Endothelial cell of umbilical vein (primary cell): ENCODE measurements at regions not wholly inside any gene's neighbourhood (a gene's known extent, or its start where the extent isn't known, plus 50 kb on each side); places are given as distances from the start of the nearest gene placed in this dataset.
A peak's percentile ranks its signal among the peaks of the same experiment; 100 is the strongest.

Source experiments
- BruUV-seq: library from RNA; stranded (reverse); fragments of 400-500 nt; replicated peaks from 2 replicates; lab custom pipeline; 2021; lab: Mats Ljungman, UMichigan
- CTCF ChIA-PET: fragments of 300-600, 350-600 bp; sonication (Branson Sonifier 250); formaldehyde crosslinking; loops from one replicate; lab custom pipeline; 2021; ENCODE audit warnings: antibody characterized with exemption, inconsistent platforms; lab: Charles Lee
- POLR2A ChIA-PET: fragments of 300-600, 350-600 bp; sonication (Branson Sonifier 250); formaldehyde crosslinking; loops from one replicate; lab custom pipeline; 2021; ENCODE audit warnings: antibody characterized with exemption, inconsistent platforms; lab: Charles Lee
- DNase-seq: peaks from one replicate; pipeline ENCODE4 v3.0.0-alpha.2; 2011; ENCODE audit warnings: low read depth, low spot score
- FAIRE-seq: peaks from 2 replicates; lab custom pipeline; 2011; peaks lifted over from hg19 to GRCh38; lab: Jason Lieb, UNC
- H2AFZ ChIP-seq: 2 replicates; pipeline ENCODE4 v1.6.0; 2012; ENCODE audit warnings: low read depth, low read length, control low read depth, inconsistent platforms
- H3K27ac ChIP-seq: 2 replicates; pipeline ENCODE4 v1.5.1; 2011; ENCODE audit warnings: low read depth, mild to moderate bottlenecking, control low read depth, low read length, moderate library complexity; ENCODE audit not compliant: insufficient read depth
- H3K27me3 ChIP-seq, 2 experiments: 2 replicates each; pipeline versions ENCODE4 v1.6.0 to v1.6.1; 2011; ENCODE audit warnings: low read length in 2 of 2, mixed read lengths in 1 of 2; ENCODE audit not compliant: control insufficient read depth in 2 of 2, insufficient read depth in 2 of 2
- H3K36me3 ChIP-seq, 2 experiments: 2 replicates in 1 of 2; 3 replicates in 1 of 2; pipeline ENCODE4 v1.5.1; 2011; ENCODE audit warnings: low read length in 2 of 2, mild to moderate bottlenecking in 1 of 2, moderate library complexity in 1 of 2; ENCODE audit not compliant: control insufficient read depth in 2 of 2, insufficient read depth in 2 of 2; ENCODE audit errors: extremely low read depth in 1 of 2
- H3K4me1 ChIP-seq: 3 replicates; pipeline ENCODE4 v1.5.1; 2011; ENCODE audit warnings: mild to moderate bottlenecking, low read length; ENCODE audit not compliant: control insufficient read depth, insufficient read depth; ENCODE audit errors: extremely low read depth
- H3K4me2 ChIP-seq: 2 replicates; pipeline ENCODE4 v1.6.1; 2011; ENCODE audit warnings: low read length, control low read depth, mixed read lengths; ENCODE audit not compliant: insufficient read depth
- H3K4me3 ChIP-seq, 3 experiments: fragments of 200-600 bp in 1 of 3; sonication (generic), shearing (Covaris generic) in 1 of 3; replicated peaks in 1 of 3; 2 replicates each; pipeline ENCODE4 v1.5.1; 2011 to 2016; ENCODE audit warnings: control low read depth in 3 of 3, low read length in 3 of 3, mild to moderate bottlenecking in 2 of 3, inconsistent platforms in 1 of 3, low read depth in 1 of 3, moderate library complexity in 1 of 3; ENCODE audit not compliant: insufficient read depth in 1 of 3
- H3K79me2 ChIP-seq: 2 replicates; pipeline ENCODE4 v1.6.0; 2012; ENCODE audit warnings: low read length, inconsistent platforms; ENCODE audit not compliant: control insufficient read depth, insufficient read depth
- H3K9ac ChIP-seq: replicated peaks from 2 replicates; pipeline ENCODE3; 2011; ENCODE audit warnings: low read length, control low read depth; ENCODE audit not compliant: insufficient read depth; ENCODE audit errors: extremely low read depth
- H3K9me1 ChIP-seq: replicated peaks from 3 replicates; pipeline ENCODE4 v1.6.0; 2011; ENCODE audit warnings: mild to moderate bottlenecking, low read length; ENCODE audit not compliant: control insufficient read depth, insufficient read depth; ENCODE audit errors: extremely low read depth
- H3K9me3 ChIP-seq: replicated peaks from 2 replicates; pipeline ENCODE4 v1.5.1; 2012; ENCODE audit warnings: low read length, inconsistent platforms; ENCODE audit not compliant: control insufficient read depth, insufficient read depth
- H4K20me1 ChIP-seq: replicated peaks from 2 replicates; pipeline ENCODE3; 2011; ENCODE audit warnings: mild to moderate bottlenecking, low read length; ENCODE audit not compliant: control insufficient read depth, insufficient read depth; ENCODE audit errors: extremely low read depth
- EZH2 ChIP-seq: IDR thresholded peaks from 2 replicates; pipeline ENCODE4 v1.6.1; 2012; ENCODE audit warnings: borderline replicate concordance, low read depth, mild to moderate bottlenecking, moderate library complexity, low read length, inconsistent platforms; ENCODE audit not compliant: severe bottlenecking
- FOS ChIP-seq: IDR thresholded peaks from 2 replicates; pipeline ENCODE4 v1.6.1; 2011; ENCODE audit warnings: mild to moderate bottlenecking, low read length, moderate library complexity, borderline replicate concordance; ENCODE audit not compliant: insufficient read depth
- GATA2 ChIP-seq: IDR thresholded peaks from 2 replicates; pipeline ENCODE4 v1.7.0; 2011; ENCODE audit warnings: low read depth, mild to moderate bottlenecking, moderate library complexity, mixed read lengths, low read length; ENCODE audit not compliant: insufficient read length, insufficient read depth
- JUN ChIP-seq: IDR thresholded peaks from 2 replicates; pipeline ENCODE4 v1.6.1; 2011; ENCODE audit warnings: borderline replicate concordance, low read depth; ENCODE audit not compliant: insufficient read length, insufficient read depth
- MYC ChIP-seq: IDR thresholded peaks from one replicate; pipeline ENCODE4 v1.6.1; 2011; ENCODE audit warnings: mild to moderate bottlenecking, low read depth, low read length
- POLR2A ChIP-seq: IDR thresholded peaks from 2 replicates; pipeline ENCODE4 v1.6.1; 2012; ENCODE audit warnings: low read depth, mild to moderate bottlenecking, control low read depth, low read length
- POLR2AphosphoS5 ChIP-seq: IDR thresholded peaks from 2 replicates; pipeline ENCODE4 v1.6.1; 2012; ENCODE audit warnings: low read depth, mild to moderate bottlenecking, control low read depth, low read length, moderate library complexity; ENCODE audit not compliant: insufficient read depth
- dilution Hi-C: fragments of 300-500 bp; cut with MboI; formaldehyde crosslinking; loops from one replicate; pipeline ENCODE4 v1.15.0; 2019; ENCODE audit warnings: low sequenced_read_pairs; ENCODE audit not compliant: extremely low pct_ligation_motif_present
- intact Hi-C: fragments of 100-400 bp; cut with micrococcal nuclease; formaldehyde crosslinking; loops from one replicate; pipeline ENCODE4 v1.10.0; 2022
- TF ChIP-seq, protein P1 (sequence below), 2 donors: IDR thresholded peaks; 1 replicate in 1 of 2; 2 replicates in 1 of 2; pipeline ENCODE4 v1.5.1; 2011; ENCODE audit warnings: low read length in 2 of 2, mild to moderate bottlenecking in 2 of 2, moderate library complexity in 2 of 2, control low read depth in 1 of 2, inconsistent platforms in 1 of 2, low read depth in 1 of 2; ENCODE audit not compliant: insufficient read depth in 1 of 2; ENCODE audit errors: extremely low read depth in 1 of 2
- TF ChIP-seq, protein P2 (sequence below): IDR thresholded peaks from 2 replicates; pipeline ENCODE4 v1.6.1; 2011; ENCODE audit not compliant: insufficient read depth, insufficient read length

DNA sequence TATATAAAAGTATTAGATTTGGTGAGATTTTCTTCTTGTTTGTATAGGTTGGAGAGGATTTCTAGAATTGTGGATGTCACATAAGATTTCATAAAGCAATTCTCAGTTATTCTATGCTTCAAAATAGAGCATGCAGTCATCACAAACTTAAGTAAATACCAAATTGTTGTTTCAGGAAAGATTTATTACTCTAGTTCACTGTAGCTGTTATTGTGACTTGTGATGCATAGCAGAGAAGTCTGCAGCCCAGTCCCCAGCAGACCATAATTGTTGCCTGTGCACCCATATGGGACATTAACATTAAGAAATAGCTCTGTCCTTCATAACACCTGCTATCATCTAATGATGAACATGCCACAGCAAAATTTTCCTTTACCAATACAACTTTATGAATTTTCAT is 228.0 kb upstream of the FAM83B start:
- no peaks in the 10 kb centered on the region for H3K9me1 ChIP-seq
- BruUV-seq, result no TSS peak
- H3K36me3 ChIP-seq, result no peaks in the 10 kb centered on the region
- H3K27ac ChIP-seq, result no peak overlapping the region
- DNase-seq (peak; percentile 5), FAIRE-seq (no peak)
- H3K4me3 ChIP-seq, result no peak overlapping the region
- intact Hi-C loops, result no loop called here
- dilution Hi-C loops, result no loop called here
- POLR2A ChIA-PET, result no interaction called here
- no peaks in the 10 kb centered on the region for H4K20me1 ChIP-seq
- TF ChIP-seq JUN (no peak), POLR2A (no peak), GATA2 (no peak), POLR2AphosphoS5 (no peak), FOS (no peak), EZH2 (no peak), MYC (no peak)
- TF ChIP-seq, protein P1, sequence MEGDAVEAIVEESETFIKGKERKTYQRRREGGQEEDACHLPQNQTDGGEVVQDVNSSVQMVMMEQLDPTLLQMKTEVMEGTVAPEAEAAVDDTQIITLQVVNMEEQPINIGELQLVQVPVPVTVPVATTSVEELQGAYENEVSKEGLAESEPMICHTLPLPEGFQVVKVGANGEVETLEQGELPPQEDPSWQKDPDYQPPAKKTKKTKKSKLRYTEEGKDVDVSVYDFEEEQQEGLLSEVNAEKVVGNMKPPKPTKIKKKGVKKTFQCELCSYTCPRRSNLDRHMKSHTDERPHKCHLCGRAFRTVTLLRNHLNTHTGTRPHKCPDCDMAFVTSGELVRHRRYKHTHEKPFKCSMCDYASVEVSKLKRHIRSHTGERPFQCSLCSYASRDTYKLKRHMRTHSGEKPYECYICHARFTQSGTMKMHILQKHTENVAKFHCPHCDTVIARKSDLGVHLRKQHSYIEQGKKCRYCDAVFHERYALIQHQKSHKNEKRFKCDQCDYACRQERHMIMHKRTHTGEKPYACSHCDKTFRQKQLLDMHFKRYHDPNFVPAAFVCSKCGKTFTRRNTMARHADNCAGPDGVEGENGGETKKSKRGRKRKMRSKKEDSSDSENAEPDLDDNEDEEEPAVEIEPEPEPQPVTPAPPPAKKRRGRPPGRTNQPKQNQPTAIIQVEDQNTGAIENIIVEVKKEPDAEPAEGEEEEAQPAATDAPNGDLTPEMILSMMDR (IDR thresholded peaks at IDR 0.05; ENCODE audit: extremely low read depth in 1 of 2, insufficient read depth in 1 of 2, low read depth in 1 of 2, low read length in 2 of 2), result no peak
- TF ChIP-seq, protein P2, sequence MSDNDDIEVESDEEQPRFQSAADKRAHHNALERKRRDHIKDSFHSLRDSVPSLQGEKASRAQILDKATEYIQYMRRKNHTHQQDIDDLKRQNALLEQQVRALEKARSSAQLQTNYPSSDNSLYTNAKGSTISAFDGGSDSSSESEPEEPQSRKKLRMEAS, result no peak
- no peaks in the 10 kb centered on the region for H3K27me3 ChIP-seq
- CTCF ChIA-PET, result interaction anchor here (1.0 to 1.4 kb wide), 3 partner anchors 26 to 518 kb away, joined by 3 to 9 read pairs (median 4); no protein-coding TSS in a partner anchor
- no peaks in the 10 kb centered on the region for H3K4me1 ChIP-seq
- H3K9ac ChIP-seq, result no peak overlapping the region
- no peak overlapping the region for H3K4me2 ChIP-seq
- no peak overlapping the region for H2AFZ ChIP-seq
- no peaks in the 10 kb centered on the region for H3K9me3 ChIP-seq
- no peaks in the 10 kb centered on the region for H3K79me2 ChIP-seq
